HL-60/S4 treated with retinoic acid at 250 ng/mL for 4 days and 3 days (cell line): ENCODE measurements at regions not wholly inside any gene's neighbourhood (a gene's known extent, or its start where the extent isn't known, plus 50 kb on each side); places are given as distances from the start of the nearest gene placed in this dataset.

Experiments
- in situ Hi-C: fragments of 300-500 bp; cut with MboI; formaldehyde crosslinking; loops from 2 replicates; pipeline ENCODE4 v1.7.0; 2022; ENCODE audit warnings: low sequenced_read_pairs

- in situ Hi-C loops, result no loop called here
Measured at GRCh38 chr12:97912943-97913342, 450.3 kb downstream of the RMST start.

- in situ Hi-C loops, result no loop called here
Measured at GRCh38 chr12:97921979-97922722, 459.5 kb downstream of the RMST start.

GRCh38 chr12:97923546-97923945, 460.9 kb downstream of the RMST start:
- in situ Hi-C loops, result no loop called here

- in situ Hi-C loops, result no loop called here
Measured at GRCh38 chr12:97924122-97924521, 461.5 kb downstream of the RMST start.

GRCh38 chr12:97927977-97928376, 465.4 kb downstream of the RMST start:
- in situ Hi-C loops, result no loop called here

- in situ Hi-C loops, result no loop called here
Measured at GRCh38 chr12:97936165-97936564, 473.6 kb downstream of the RMST start.

GRCh38 chr12:97938031-97938430, 475.4 kb downstream of the RMST start:
- in situ Hi-C loops, result no loop called here

- in situ Hi-C loops, result no loop called here
Measured at GRCh38 chr12:97939156-97939555, 476.6 kb downstream of the RMST start.

GRCh38 chr12:97940105-97940504, 477.5 kb downstream of the RMST start:
- in situ Hi-C loops, result no loop called here

GRCh38 chr12:97940629-97941028, 478.0 kb downstream of the RMST start:
- in situ Hi-C loops, result no loop called here

GRCh38 chr12:97941686-97942354, 479.2 kb downstream of the RMST start:
- in situ Hi-C loops, result no loop called here

- in situ Hi-C loops, result no loop called here
Measured at GRCh38 chr12:97943359-97943758, 480.8 kb downstream of the RMST start.

- in situ Hi-C loops, result no loop called here
Measured at GRCh38 chr12:97944576-97944975, 482.0 kb downstream of the RMST start.

- in situ Hi-C loops, result no loop called here
Measured at GRCh38 chr12:97946701-97947100, 484.1 kb downstream of the RMST start.

- in situ Hi-C loops, result no loop called here
Measured at GRCh38 chr12:97948591-97948990, 486.0 kb downstream of the RMST start.

- in situ Hi-C loops, result no loop called here
Measured at GRCh38 chr12:97951239-97951638, 488.6 kb downstream of the RMST start.

GRCh38 chr12:97951717-97952116, 489.1 kb downstream of the RMST start:
- in situ Hi-C loops, result no loop called here

GRCh38 chr12:97957109-97957508, 494.5 kb downstream of the RMST start:
- in situ Hi-C loops, result no loop called here

- in situ Hi-C loops, result no loop called here
Measured at GRCh38 chr12:97960225-97960624, 497.6 kb downstream of the RMST start.

- in situ Hi-C loops, result no loop called here
Measured at GRCh38 chr12:97960741-97961608, 498.4 kb downstream of the RMST start.

- in situ Hi-C loops, result no loop called here
Measured at GRCh38 chr12:97967831-97968230, 505.2 kb downstream of the RMST start.
